ENCODE measurements at regions not wholly inside any gene's neighbourhood (a gene's known extent, or its start where the extent isn't known, plus 50 kb on each side); places are given as distances from the start of the nearest gene placed in this dataset.
"Not testable (repeated sequence)": the region's sequence is repeated elsewhere in the genome, so short reads cannot be mapped to it uniquely, and the experiment has no call there.

- H3K9me3 ChIP-seq (ENCODE audit: control insufficient read depth, insufficient read depth, low read length) = no peaks in the 10 kb centered on the region
- H3K4me1 Mint-ChIP-seq = no peaks in the 10 kb centered on the region
- intact Hi-C loops (cut with micrococcal nuclease) = no loop called here
- no peak for DNase-seq
- H3K27me3 Mint-ChIP-seq (ENCODE audit: low read depth in 2 of 2) = no peaks in the 10 kb centered on the region
- TF ChIP-seq CTCF (IDR thresholded peaks at IDR 0.05) = no peak
- peaks cover 5 to 6% of the 10 kb centered on the region in 2 donors for H3K9me3 Mint-ChIP-seq
- no peak overlapping the region for H3K4me3 ChIP-seq (ENCODE audit: low read length)
- H3K36me3 ChIP-seq (ENCODE audit: control insufficient read depth, insufficient read depth, low read length) = no peaks in the 10 kb centered on the region
- 68% methylated on average over 10 of the region's 10 CpGs for WGBS (ENCODE audit: insufficient coverage)
- no peak for ATAC-seq
- H3K4me1 ChIP-seq (ENCODE audit: control insufficient read depth, insufficient read depth, low read length) = no peaks in the 10 kb centered on the region
- no peaks in the 10 kb centered on the region for H3K27me3 ChIP-seq (ENCODE audit: control insufficient read depth, insufficient read depth, low read length)
- no peak overlapping the region for H3K27ac ChIP-seq (ENCODE audit: low read length)
- no peak overlapping the region for H3K4me3 Mint-ChIP-seq
- H3K27ac Mint-ChIP-seq = no peak overlapping the region
- H3K36me3 Mint-ChIP-seq = no peaks in the 10 kb centered on the region
These were observed 320.6 kb upstream of the PPARGC1A start for GRCh38 chr4:24210332-24210902.

- intact Hi-C loops (cut with micrococcal nuclease) = no loop called here
- ATAC-seq (no peak), DNase-seq (no peak)
- Mint-ChIP-seq H3K9me3 (peaks cover 5 to 6% of the 10 kb centered on the region in 2 donors), H3K27ac (no peak overlapping the region), H3K27me3 (ENCODE audit: low read depth in 2 of 2) (no peaks in the 10 kb centered on the region), H3K4me3 (no peak overlapping the region), H3K36me3 (no peaks in the 10 kb centered on the region), H3K4me1 (no peaks in the 10 kb centered on the region)
- Histone ChIP-seq H3K36me3 (ENCODE audit: control insufficient read depth, insufficient read depth, low read length) (no peaks in the 10 kb centered on the region), H3K9me3 (ENCODE audit: control insufficient read depth, insufficient read depth, low read length) (no peaks in the 10 kb centered on the region), H3K4me1 (ENCODE audit: control insufficient read depth, insufficient read depth, low read length) (no peaks in the 10 kb centered on the region), H3K4me3 (ENCODE audit: low read length) (no peak overlapping the region), H3K27me3 (ENCODE audit: control insufficient read depth, insufficient read depth, low read length) (no peaks in the 10 kb centered on the region), H3K27ac (ENCODE audit: low read length) (no peak overlapping the region)
- 53% methylated on average over 1 of the region's 1 CpG for WGBS (ENCODE audit: insufficient coverage)
- TF ChIP-seq CTCF (IDR thresholded peaks at IDR 0.05) = no peak
These were observed 320.1 kb upstream of the PPARGC1A start for GRCh38 chr4:24209906-24210305.

GRCh38 chr4:24209131-24209530, 319.3 kb upstream of the PPARGC1A start:
- no peak for TF ChIP-seq CTCF (IDR thresholded peaks at IDR 0.05)
- Mint-ChIP-seq H3K27me3 (ENCODE audit: low read depth in 2 of 2) (no peaks in the 10 kb centered on the region), H3K4me3 (no peak overlapping the region), H3K27ac (no peak overlapping the region), H3K4me1 (no peaks in the 10 kb centered on the region), H3K9me3 (peaks cover 5 to 6% of the 10 kb centered on the region in 2 donors), H3K36me3 (no peaks in the 10 kb centered on the region)
- intact Hi-C loops (cut with micrococcal nuclease) = no loop called here
- Histone ChIP-seq H3K36me3 (ENCODE audit: control insufficient read depth, insufficient read depth, low read length) (no peaks in the 10 kb centered on the region), H3K27ac (ENCODE audit: low read length) (no peak overlapping the region), H3K9me3 (ENCODE audit: control insufficient read depth, insufficient read depth, low read length) (no peaks in the 10 kb centered on the region), H3K27me3 (ENCODE audit: control insufficient read depth, insufficient read depth, low read length) (no peaks in the 10 kb centered on the region), H3K4me1 (ENCODE audit: control insufficient read depth, insufficient read depth, low read length) (no peaks in the 10 kb centered on the region), H3K4me3 (ENCODE audit: low read length) (no peak overlapping the region)
- DNase-seq = no peak
- no peak for ATAC-seq
- 87% methylated on average over 3 of the region's 3 CpGs for WGBS (ENCODE audit: insufficient coverage)

GRCh38 chr4:24208691-24209090, 318.8 kb upstream of the PPARGC1A start:
- H3K27ac ChIP-seq (ENCODE audit: low read length) = no peak overlapping the region
- Mint-ChIP-seq H3K9me3 (peaks cover 4 to 6% of the 10 kb centered on the region in 2 donors), H3K27me3 (ENCODE audit: low read depth in 2 of 2) (no peaks in the 10 kb centered on the region), H3K27ac (no peak overlapping the region), H3K4me3 (no peak overlapping the region), H3K4me1 (no peaks in the 10 kb centered on the region), H3K36me3 (no peaks in the 10 kb centered on the region)
- H3K4me1 ChIP-seq (ENCODE audit: control insufficient read depth, insufficient read depth, low read length) = no peaks in the 10 kb centered on the region
- intact Hi-C loops (cut with micrococcal nuclease) = no loop called here
- 100% methylated on average over 2 of the region's 3 CpGs for WGBS (ENCODE audit: insufficient coverage)
- H3K4me3 ChIP-seq (ENCODE audit: low read length) = no peak overlapping the region
- no peaks in the 10 kb centered on the region for H3K27me3 ChIP-seq (ENCODE audit: control insufficient read depth, insufficient read depth, low read length)
- no peaks in the 10 kb centered on the region for H3K36me3 ChIP-seq (ENCODE audit: control insufficient read depth, insufficient read depth, low read length)
- DNase-seq = no peak
- TF ChIP-seq CTCF (IDR thresholded peaks at IDR 0.05) = no peak
- no peak for ATAC-seq
- H3K9me3 ChIP-seq (ENCODE audit: control insufficient read depth, insufficient read depth, low read length) = no peaks in the 10 kb centered on the region

GRCh38 chr4:24204708-24205107, 314.9 kb upstream of the PPARGC1A start:
- H3K4me3 ChIP-seq (ENCODE audit: low read length); DNase-seq; H3K27ac ChIP-seq (ENCODE audit: low read length); H3K36me3 ChIP-seq (ENCODE audit: control insufficient read depth, insufficient read depth, low read length); intact Hi-C loops (cut with micrococcal nuclease); H3K4me1 ChIP-seq (ENCODE audit: control insufficient read depth, insufficient read depth, low read length); H3K9me3 Mint-ChIP-seq; H3K27me3 ChIP-seq (ENCODE audit: control insufficient read depth, insufficient read depth, low read length); H3K9me3 ChIP-seq (ENCODE audit: control insufficient read depth, insufficient read depth, low read length); H3K4me1 Mint-ChIP-seq; H3K4me3 Mint-ChIP-seq; H3K36me3 Mint-ChIP-seq; H3K27me3 Mint-ChIP-seq (ENCODE audit: low read depth in 2 of 2); H3K27ac Mint-ChIP-seq; ATAC-seq: not testable (repeated sequence)
- WGBS (ENCODE audit: insufficient coverage) = 86% methylated on average over 6 of the region's 8 CpGs
